Heart left ventricle (tissue), 16 donors: ENCODE measurements at regions not wholly inside any gene's neighbourhood (a gene's known extent, or its start where the extent isn't known, plus 50 kb on each side); places are given as distances from the start of the nearest gene placed in this dataset.

ENCODE experiments used
- ATAC-seq, 4 donors: fragments of 200-7000 bp; cut with Tn5 transposase; one replicate each; pipeline ENCODE4 v1.9.1; 2020 to 2022; ENCODE audit warnings: moderate library complexity in 4 of 4, mild to moderate bottlenecking in 3 of 4, moderate number of reproducible peaks in 1 of 4
- DNase-seq, 5 donors: peaks; one replicate each; pipeline ENCODE4 v3.0.0-alpha.2; 2020
- H3K27ac ChIP-seq, 12 donors: fragments of 200-600 bp; sonication (generic) in 4 of 12; one replicate each; pipeline versions ENCODE4 v1.5.0 to v1.8.0; 2016 to 2022; ENCODE audit warnings: mild to moderate bottlenecking in 2 of 12
- H3K27me3 ChIP-seq, 9 donors: fragments of 200-600 bp; sonication (generic) in 2 of 9; one replicate each; pipeline versions ENCODE4 v1.5.1 to v1.8.0; 2016 to 2022; ENCODE audit warnings: mild to moderate bottlenecking in 3 of 9
- H3K36me3 ChIP-seq, 9 donors: fragments of 200-600 bp; sonication (generic) in 2 of 9; one replicate each; pipeline versions ENCODE4 v1.5.0 to v1.8.0; 2018 to 2022; ENCODE audit warnings: mild to moderate bottlenecking in 2 of 9
- H3K4me1 ChIP-seq, 12 donors: fragments of 200-600 bp; sonication (generic) in 4 of 12; one replicate each; pipeline versions ENCODE4 v1.5.0 to v1.8.0; 2016 to 2022; ENCODE audit warnings: mild to moderate bottlenecking in 3 of 12
- H3K4me3 ChIP-seq, 12 donors: fragments of 200-600 bp; sonication (generic) in 4 of 12; one replicate each; pipeline versions ENCODE4 v1.5.0 to v1.8.0; 2017 to 2022; ENCODE audit warnings: mild to moderate bottlenecking in 9 of 12, moderate library complexity in 4 of 12
- H3K9me3 ChIP-seq, 12 donors: fragments of 200-600 bp; sonication (generic) in 4 of 12; one replicate each; pipeline versions ENCODE4 v1.5.0 to v1.8.0; 2016 to 2022; ENCODE audit warnings: mild to moderate bottlenecking in 1 of 12
- CTCF ChIP-seq, 12 donors: fragments of 200-600 bp; sonication (generic) in 4 of 12; IDR thresholded peaks; one replicate each; pipeline versions ENCODE4 v1.5.0 to v1.8.0; 2018 to 2022; ENCODE audit warnings: antibody characterized with exemption in 12 of 12, mild to moderate bottlenecking in 5 of 12
- POLR2A ChIP-seq, 2 donors: fragments of 450-650 bp; IDR thresholded peaks; one replicate each; pipeline ENCODE4 v1.6.1; 2017; ENCODE audit warnings: antibody characterized with exemption in 2 of 2, mild to moderate bottlenecking in 2 of 2, moderate library complexity in 2 of 2
- WGBS, 4 donors: extraction: QIAGEN DNeasy Blood & Tissue Kit in 2 of 4; methylation state at CpG; one replicate each; pipeline versions ENCODE4 v1.1.5 to v1.1.7; 2013 to 2018; 5-methylcytosine and 5-hydroxymethylcytosine counted together
- intact Hi-C, 10 donors: fragments of 100-400 bp; cut with DNase I; formaldehyde crosslinking; loops; one replicate each; pipeline versions ENCODE4 v1.11.1 to v1.14.2; 2022
- donor health status: ischemic (EF 13 %, LVEDD 7.1; RV severe dilation, severe dysfunction).
- donor health status: healthy with polysubstance abuse.
- donor health status: DM: no; HTN: yes; CAD: no.
- donor health status: DM: no; HTN: no; CAD: no.
- donor health status: ischemic (EF 25% LVEDD 6.9; RV normal size, moderate dysfunction).
- donor health status: ischemic (EF 25% LVEDD 5.7; RV mildly dilated, moderate dysfunction).
- donor health status: healthy.
- donor health status: DM: yes; HTN: yes; CAD: no.
- donor health status: ischemic (EF 35%, LVEDD 5.7; RV mildly dilated, moderate dysfunction).
- donor health status: nonischemic (EF 11% LVEDD 7.7; RV severe dilation, severe dysfunction).
- donor health status: DM: yes; HTN: yes; CAD: no.
- donor health status: PGD.
- donor health status: ischemic (EF 29% LVEDD 5.4; RV normal size, mild dysfunction).
- donor health status: nonischemic (EF 23%, LVEDD 6.1; RV moderate dilation, normal function).

GRCh38 chr6:105664931-105665330, 262.0 kb upstream of the PREP start:
- no peaks in the 10 kb centered on the region for H3K4me1 ChIP-seq
- no peaks in the 10 kb centered on the region for H3K27me3 ChIP-seq
- no peak for TF ChIP-seq POLR2A (IDR thresholded peaks at IDR 0.05)
- TF ChIP-seq CTCF (IDR thresholded peaks at IDR 0.05), result no peak
- DNase-seq (no peak), ATAC-seq (no peak)
- H3K4me3 ChIP-seq, result no peak overlapping the region
- peaks cover 0 to 12% (median 0%) of the 10 kb centered on the region in 12 donors for H3K9me3 ChIP-seq
- 59 to 96% (median 88%) methylated on average over 2 of the region's 2 CpGs for WGBS, 4 donors
- intact Hi-C loops, result no loop called here
- no peaks in the 10 kb centered on the region for H3K36me3 ChIP-seq
- no peak overlapping the region for H3K27ac ChIP-seq

- Histone ChIP-seq H3K36me3 (no peaks in the 10 kb centered on the region), H3K27me3 (no peaks in the 10 kb centered on the region), H3K4me3 (no peak overlapping the region), H3K9me3 (peaks cover 0 to 10% (median 0%) of the 10 kb centered on the region in 12 donors), H3K4me1 (peaks cover 0 to 14% (median 0%) of the 10 kb centered on the region in 12 donors), H3K27ac (no peak overlapping the region)
- no peak for DNase-seq
- WGBS, 4 donors, result 72 to 86% (median 76%) methylated on average over 2 of the region's 2 CpGs
- intact Hi-C loops, result no loop called here
- ATAC-seq, result no peak
- no peak for TF ChIP-seq CTCF (IDR thresholded peaks at IDR 0.05)
- TF ChIP-seq POLR2A (IDR thresholded peaks at IDR 0.05), result no peak
These were observed 249.1 kb upstream of the PREP start for GRCh38 chr6:105651969-105652368.

- intact Hi-C loops, result no loop called here
These were observed 247.5 kb upstream of the PREP start for GRCh38 chr6:105650347-105650746.

GRCh38 chr6:105649192-105649591, 246.3 kb upstream of the PREP start:
- H3K4me3 ChIP-seq, result no peak overlapping the region
- peaks cover 0 to 34% (median 0%) of the 10 kb centered on the region in 12 donors for H3K4me1 ChIP-seq
- H3K9me3 ChIP-seq, result peaks cover 0 to 6% (median 0%) of the 10 kb centered on the region in 12 donors
- no peak for TF ChIP-seq POLR2A (IDR thresholded peaks at IDR 0.05)
- TF ChIP-seq CTCF (IDR thresholded peaks at IDR 0.05), result no peak
- 94 to 100% (median 98%) methylated on average over 1 of the region's 1 CpG for WGBS, 4 donors
- no peaks in the 10 kb centered on the region for H3K36me3 ChIP-seq
- H3K27me3 ChIP-seq, result no peaks in the 10 kb centered on the region
- ATAC-seq (no peak), DNase-seq (no peak)
- intact Hi-C loops, result no loop called here
- H3K27ac ChIP-seq, result no peak overlapping the region

More at GRCh38 chr6:105650347-105650746, 247.5 kb upstream of the PREP start:
- Histone ChIP-seq H3K9me3 (peaks cover 0 to 10% (median 0%) of the 10 kb centered on the region in 12 donors), H3K4me1 (peaks cover 0 to 24% (median 0%) of the 10 kb centered on the region in 12 donors), H3K36me3 (no peaks in the 10 kb centered on the region), H3K27ac (no peak overlapping the region), H3K27me3 (no peaks in the 10 kb centered on the region), H3K4me3 (no peak overlapping the region)
- TF ChIP-seq CTCF (IDR thresholded peaks at IDR 0.05) (no peak), POLR2A (IDR thresholded peaks at IDR 0.05) (no peak)
- ATAC-seq (no peak), DNase-seq (no peak)
- 91 to 95% (median 94%) methylated on average over 1 of the region's 1 CpG for WGBS, 4 donors
